HG02759 (cell line): ENCODE measurements at regions not wholly inside any gene's neighbourhood (a gene's known extent, or its start where the extent isn't known, plus 50 kb on each side); places are given as distances from the start of the nearest gene placed in this dataset.
"Not testable (repeated sequence)": the region's sequence is repeated elsewhere in the genome, so short reads cannot be mapped to it uniquely, and the experiment has no call there.

Experiments
- ATAC-seq: cut with Tn5 transposase; IDR thresholded peaks from one replicate; pipeline ENCODE4 v1.9.1; 2021; ENCODE audit warnings: mild to moderate bottlenecking, moderate library complexity; ENCODE audit not compliant: unreplicated experiment

- no peak for ATAC-seq
Measured at GRCh38 chr11:25612806-25613205, 719.1 kb upstream of the ANO3 start.

- ATAC-seq: no peak
Measured at GRCh38 chr11:25613451-25613850, 718.5 kb upstream of the ANO3 start.

- no peak for ATAC-seq
Measured at GRCh38 chr11:25613865-25614264, 718.1 kb upstream of the ANO3 start.

GRCh38 chr11:25615069-25615468 lies 716.9 kb upstream of the ANO3 start:
- no peak for ATAC-seq

GRCh38 chr11:25615841-25616240 lies 716.1 kb upstream of the ANO3 start:
- ATAC-seq: no peak

- no peak for ATAC-seq
Measured at GRCh38 chr11:25625094-25625493, 706.8 kb upstream of the ANO3 start.

- ATAC-seq: no peak
Measured at GRCh38 chr11:25628030-25628429, 703.9 kb upstream of the ANO3 start.

GRCh38 chr11:25633230-25633629 lies 698.7 kb upstream of the ANO3 start:
- no peak for ATAC-seq

GRCh38 chr11:25649220-25649619 lies 682.7 kb upstream of the ANO3 start:
- ATAC-seq: not testable (repeated sequence)

GRCh38 chr11:25650319-25650718 lies 681.6 kb upstream of the ANO3 start:
- no peak for ATAC-seq

- no peak for ATAC-seq
Measured at GRCh38 chr11:25655636-25656035, 676.3 kb upstream of the ANO3 start.

GRCh38 chr11:25658916-25659315 lies 673.0 kb upstream of the ANO3 start:
- ATAC-seq: no peak

- no peak for ATAC-seq
Measured at GRCh38 chr11:25659706-25660105, 672.2 kb upstream of the ANO3 start.

GRCh38 chr11:25667871-25668270 lies 664.1 kb upstream of the ANO3 start:
- no peak for ATAC-seq

- no peak for ATAC-seq
Measured at GRCh38 chr11:25691959-25692358, 640.0 kb upstream of the ANO3 start.

- ATAC-seq: no peak
Measured at GRCh38 chr11:25702417-25702816, 629.5 kb upstream of the ANO3 start.

GRCh38 chr11:25710975-25711374 lies 621.0 kb upstream of the ANO3 start:
- ATAC-seq: no peak

GRCh38 chr11:25727944-25728343 lies 604.0 kb upstream of the ANO3 start:
- no peak for ATAC-seq

GRCh38 chr11:25730230-25730629 lies 601.7 kb upstream of the ANO3 start:
- ATAC-seq: no peak

GRCh38 chr11:25733777-25734176 lies 598.2 kb upstream of the ANO3 start:
- no peak for ATAC-seq

GRCh38 chr11:25734591-25735211 lies 597.2 kb upstream of the ANO3 start:
- no peak for ATAC-seq

GRCh38 chr11:25737071-25737675 lies 594.8 kb upstream of the ANO3 start:
- no peak for ATAC-seq

GRCh38 chr11:25741886-25742285 lies 590.0 kb upstream of the ANO3 start:
- no peak for ATAC-seq
